Esophagus squamous epithelium (tissue), 5 donors: ENCODE measurements at regions not wholly inside any gene's neighbourhood (a gene's known extent, or its start where the extent isn't known, plus 50 kb on each side); places are given as distances from the start of the nearest gene placed in this dataset.

Experiments
- DNase-seq: peaks from one replicate; lab custom pipeline; 2025; lab: John Stamatoyannopoulos, UW
- H3K27ac ChIP-seq, 4 donors: fragments of 200-600 bp; sonication (generic); one replicate each; pipeline ENCODE4 v1.5.1; 2016 to 2019; ENCODE audit warnings: mild to moderate bottlenecking in 1 of 4
- H3K27me3 ChIP-seq, 4 donors: fragments of 200-600 bp; sonication (generic); 1 replicate in 3 of 4; 2 replicates in 1 of 4; pipeline versions ENCODE4 v1.5.1 to v1.6.0; 2017 to 2021; ENCODE audit warnings: antibody characterized with exemption in 1 of 4
- H3K36me3 ChIP-seq, 3 donors: fragments of 200-600 bp; sonication (generic); one replicate each; pipeline ENCODE4 v1.5.1; 2016 to 2019
- H3K4me1 ChIP-seq, 3 donors: fragments of 200-600 bp; sonication (generic); one replicate each; pipeline ENCODE4 v1.5.1; 2017 to 2019
- H3K4me3 ChIP-seq, 4 donors: fragments of 200-600 bp; sonication (generic); 1 replicate in 3 of 4; 2 replicates in 1 of 4; pipeline ENCODE4 v1.5.1; 2016 to 2019; ENCODE audit warnings: mild to moderate bottlenecking in 2 of 4, moderate library complexity in 1 of 4
- H3K9me3 ChIP-seq, 3 donors: fragments of 200-600 bp; sonication (generic); one replicate each; pipeline ENCODE4 v1.5.1; 2016 to 2019
- CTCF ChIP-seq, 6 experiments: fragments of 450-650 bp in 4 of 6; fragments of 200-600 bp in 2 of 6; sonication (generic) in 2 of 6; IDR thresholded peaks; one replicate each; pipeline ENCODE4 v1.5.1; 2016 to 2019; ENCODE audit warnings: antibody characterized with exemption in 6 of 6, mild to moderate bottlenecking in 4 of 6, moderate library complexity in 4 of 6
- POLR2A ChIP-seq, 4 donors: fragments of 450-650 bp; IDR thresholded peaks; one replicate each; pipeline ENCODE4 v1.6.1; 2017; ENCODE audit warnings: antibody characterized with exemption in 4 of 4, mild to moderate bottlenecking in 4 of 4, moderate library complexity in 3 of 4
- WGBS, 2 donors: methylation state at CpG; one replicate each; pipeline ENCODE4 v1.1.5; 2018; 5-methylcytosine and 5-hydroxymethylcytosine counted together
- intact Hi-C: fragments of 100-400 bp; cut with DNase I; formaldehyde crosslinking; loops from one replicate; pipeline ENCODE4 v1.15.0; 2022
- donor health status: DM: yes; HTN: yes; CAD: no.

GRCh38 chr6:40954446-40955177, 84.4 kb downstream of the UNC5CL start:
- Histone ChIP-seq H3K4me1 (no peaks in the 10 kb centered on the region), H3K36me3 (no peaks in the 10 kb centered on the region), H3K27ac (no peak overlapping the region), H3K27me3 (peaks cover 0 to 10% (median 0%) of the 10 kb centered on the region in 4 donors), H3K4me3 (no peak overlapping the region), H3K9me3 (no peaks in the 10 kb centered on the region)
- 84 to 90% methylated on average over 5 to 6 of the region's 6 CpGs for WGBS, 2 donors
- TF ChIP-seq CTCF (IDR thresholded peaks at IDR 0.05) = no peak
- no peak for TF ChIP-seq POLR2A (IDR thresholded peaks at IDR 0.05)
- DNase-seq = no peak
- intact Hi-C loops = no loop called here

GRCh38 chr6:40953486-40953885, 85.5 kb downstream of the UNC5CL start:
- no peak for DNase-seq
- H3K9me3 ChIP-seq = no peaks in the 10 kb centered on the region
- no peak overlapping the region for H3K27ac ChIP-seq
- intact Hi-C loops = no loop called here
- no peaks in the 10 kb centered on the region for H3K36me3 ChIP-seq
- H3K4me1 ChIP-seq = no peaks in the 10 kb centered on the region
- H3K4me3 ChIP-seq = no peak overlapping the region
- peaks cover 0 to 10% (median 0%) of the 10 kb centered on the region in 4 donors for H3K27me3 ChIP-seq
- TF ChIP-seq POLR2A (IDR thresholded peaks at IDR 0.05) (no peak), CTCF (IDR thresholded peaks at IDR 0.05) (no peak)
- 45 to 46% methylated on average over 4 of the region's 4 CpGs for WGBS, 2 donors

- 57 to 76% methylated on average over 7 of the region's 7 CpGs for WGBS, 2 donors
- DNase-seq = no peak
- no peak for TF ChIP-seq POLR2A (IDR thresholded peaks at IDR 0.05)
- TF ChIP-seq CTCF (IDR thresholded peaks at IDR 0.05) = no peak
- H3K9me3 ChIP-seq = no peaks in the 10 kb centered on the region
- H3K4me1 ChIP-seq = peaks cover 0 to 6% (median 0%) of the 10 kb centered on the region in 3 donors
- intact Hi-C loops = no loop called here
- H3K27me3 ChIP-seq = peaks cover 0 to 10% (median 0%) of the 10 kb centered on the region in 4 donors
- H3K27ac ChIP-seq = no peak overlapping the region
- no peaks in the 10 kb centered on the region for H3K36me3 ChIP-seq
- no peak overlapping the region for H3K4me3 ChIP-seq
Measured at GRCh38 chr6:40950986-40951698, 87.9 kb downstream of the UNC5CL start.

GRCh38 chr6:40948570-40948969, 90.5 kb downstream of the UNC5CL start:
- 80% methylated on average over 3 of the region's 3 CpGs for WGBS, 2 donors
- TF ChIP-seq POLR2A (IDR thresholded peaks at IDR 0.05) = no peak
- TF ChIP-seq CTCF (IDR thresholded peaks at IDR 0.05) = no peak
- Histone ChIP-seq H3K27ac (no peak overlapping the region), H3K36me3 (no peaks in the 10 kb centered on the region), H3K4me3 (no peak overlapping the region), H3K27me3 (peaks cover 0 to 10% (median 0%) of the 10 kb centered on the region in 4 donors), H3K9me3 (no peaks in the 10 kb centered on the region), H3K4me1 (peaks cover 0 to 6% (median 0%) of the 10 kb centered on the region in 3 donors)
- no peak for DNase-seq
- intact Hi-C loops = no loop called here

GRCh38 chr6:40947876-40948526, 91.0 kb downstream of the UNC5CL start:
- H3K27ac ChIP-seq = no peak overlapping the region
- intact Hi-C loops = no loop called here
- TF ChIP-seq CTCF (IDR thresholded peaks at IDR 0.05) (no peak), POLR2A (IDR thresholded peaks at IDR 0.05) (no peak)
- H3K36me3 ChIP-seq = no peaks in the 10 kb centered on the region
- peaks cover 0 to 10% (median 0%) of the 10 kb centered on the region in 4 donors for H3K27me3 ChIP-seq
- no peak for DNase-seq
- H3K9me3 ChIP-seq = no peaks in the 10 kb centered on the region
- WGBS, 2 donors = 66 to 83% methylated on average over 2 of the region's 2 CpGs
- peaks cover 0 to 6% (median 0%) of the 10 kb centered on the region in 3 donors for H3K4me1 ChIP-seq
- H3K4me3 ChIP-seq = no peak overlapping the region
